ENCODE measurements at regions not wholly inside any gene's neighbourhood (a gene's known extent, or its start where the extent isn't known, plus 50 kb on each side); places are given as distances from the start of the nearest gene placed in this dataset.

- Histone ChIP-seq H3K4me1 (no peaks in the 10 kb centered on the region), H3K9me3 (no peaks in the 10 kb centered on the region), H3K36me3 (no peaks in the 10 kb centered on the region), H3K27me3 (no peaks in the 10 kb centered on the region), H3K4me3 (no peak overlapping the region), H3K27ac (no peak overlapping the region)
- TF ChIP-seq POLR2A (IDR thresholded peaks at IDR 0.05) (no peak), CTCF (IDR thresholded peaks at IDR 0.05) (no peak), POLR2AphosphoS5 (IDR thresholded peaks at IDR 0.05) (no peak)
- intact Hi-C loops (cut with DNase I; ENCODE audit: low total_unique reads): no loop called here
- DNase-seq (ENCODE audit: low spot score in 2 of 2): no peak
Measured at GRCh38 chr6:154898821-154899220, 96.3 kb upstream of the TIAM2 start.

GRCh38 chr6:154899824-154900463, 95.2 kb upstream of the TIAM2 start:
- TF ChIP-seq CTCF (IDR thresholded peaks at IDR 0.05): no peak
- no peak for TF ChIP-seq POLR2A (IDR thresholded peaks at IDR 0.05)
- no peak for TF ChIP-seq POLR2AphosphoS5 (IDR thresholded peaks at IDR 0.05)
- no peaks in the 10 kb centered on the region for H3K4me1 ChIP-seq
- H3K27me3 ChIP-seq: no peaks in the 10 kb centered on the region
- intact Hi-C loops (cut with DNase I; ENCODE audit: low total_unique reads): no loop called here
- H3K4me3 ChIP-seq: no peak overlapping the region
- H3K9me3 ChIP-seq: no peaks in the 10 kb centered on the region
- H3K36me3 ChIP-seq: no peaks in the 10 kb centered on the region
- no peak overlapping the region for H3K27ac ChIP-seq
- no peak for DNase-seq (ENCODE audit: low spot score in 2 of 2)

GRCh38 chr6:154901876-154902552, 93.1 kb upstream of the TIAM2 start:
- no peaks in the 10 kb centered on the region for H3K4me1 ChIP-seq
- H3K27ac ChIP-seq: no peak overlapping the region
- no peak overlapping the region for H3K4me3 ChIP-seq
- no peaks in the 10 kb centered on the region for H3K9me3 ChIP-seq
- DNase-seq (ENCODE audit: low spot score in 2 of 2): no peak
- intact Hi-C loops (cut with DNase I; ENCODE audit: low total_unique reads): no loop called here
- TF ChIP-seq CTCF (IDR thresholded peaks at IDR 0.05) (no peak), POLR2AphosphoS5 (IDR thresholded peaks at IDR 0.05) (no peak), POLR2A (IDR thresholded peaks at IDR 0.05) (no peak)
- H3K27me3 ChIP-seq: no peaks in the 10 kb centered on the region
- H3K36me3 ChIP-seq: no peaks in the 10 kb centered on the region

- no peak overlapping the region for H3K4me3 ChIP-seq
- no peaks in the 10 kb centered on the region for H3K27me3 ChIP-seq
- H3K36me3 ChIP-seq: no peaks in the 10 kb centered on the region
- TF ChIP-seq POLR2A (IDR thresholded peaks at IDR 0.05) (no peak), POLR2AphosphoS5 (IDR thresholded peaks at IDR 0.05) (no peak), CTCF (IDR thresholded peaks at IDR 0.05) (no peak)
- no peaks in the 10 kb centered on the region for H3K9me3 ChIP-seq
- H3K27ac ChIP-seq: no peak overlapping the region
- intact Hi-C loops (cut with DNase I; ENCODE audit: low total_unique reads): no loop called here
- no peak for DNase-seq (ENCODE audit: low spot score in 2 of 2)
- no peaks in the 10 kb centered on the region for H3K4me1 ChIP-seq
Measured at GRCh38 chr6:154907291-154907690, 87.8 kb upstream of the TIAM2 start.

- Histone ChIP-seq H3K9me3 (no peaks in the 10 kb centered on the region), H3K36me3 (no peaks in the 10 kb centered on the region), H3K4me3 (no peak overlapping the region), H3K27me3 (no peaks in the 10 kb centered on the region), H3K4me1 (no peaks in the 10 kb centered on the region), H3K27ac (no peak overlapping the region)
- TF ChIP-seq CTCF (IDR thresholded peaks at IDR 0.05) (no peak), POLR2A (IDR thresholded peaks at IDR 0.05) (no peak), POLR2AphosphoS5 (IDR thresholded peaks at IDR 0.05) (no peak)
- DNase-seq (ENCODE audit: low spot score in 2 of 2): no peak
- intact Hi-C loops (cut with DNase I; ENCODE audit: low total_unique reads): no loop called here
Measured at GRCh38 chr6:154908723-154909122, 86.4 kb upstream of the TIAM2 start.

Measured in breast epithelium (tissue), 4 donors.